ENCODE measurements at regions not wholly inside any gene's neighbourhood (a gene's known extent, or its start where the extent isn't known, plus 50 kb on each side); places are given as distances from the start of the nearest gene placed in this dataset.
A peak's percentile ranks its signal among the peaks of the same experiment; 100 is the strongest.
"Not testable (repeated sequence)": the region's sequence is repeated elsewhere in the genome, so short reads cannot be mapped to it uniquely, and the experiment has no call there.

- no peaks in the 10 kb centered on the region for H3K27me3 Mint-ChIP-seq (ENCODE audit: unreplicated experiment)
- H3K4me1 Mint-ChIP-seq (ENCODE audit: unreplicated experiment) = no peaks in the 10 kb centered on the region
- no peak overlapping the region for H3K4me3 Mint-ChIP-seq (ENCODE audit: unreplicated experiment)
- no peaks in the 10 kb centered on the region for H3K36me3 Mint-ChIP-seq (ENCODE audit: unreplicated experiment)
- no peak for TF ChIP-seq CTCF (IDR thresholded peaks at IDR 0.05)
- H3K9me3 Mint-ChIP-seq (ENCODE audit: unreplicated experiment) = peaks cover 29% of the 10 kb centered on the region
- no peak overlapping the region for H3K27ac Mint-ChIP-seq (ENCODE audit: unreplicated experiment)
- no peak for DNase-seq (ENCODE audit: extremely low spot score, unreplicated experiment)
These were observed 82.2 kb upstream of the FRG1 start for GRCh38 chr4:189858435-189858834.

- no peak for DNase-seq (ENCODE audit: extremely low spot score, unreplicated experiment)
- Mint-ChIP-seq H3K4me3 (ENCODE audit: unreplicated experiment) (no peak overlapping the region), H3K9me3 (ENCODE audit: unreplicated experiment) (peaks cover 20% of the 10 kb centered on the region), H3K27ac (ENCODE audit: unreplicated experiment) (no peak overlapping the region), H3K27me3 (ENCODE audit: unreplicated experiment) (no peaks in the 10 kb centered on the region), H3K36me3 (ENCODE audit: unreplicated experiment) (no peaks in the 10 kb centered on the region), H3K4me1 (ENCODE audit: unreplicated experiment) (no peaks in the 10 kb centered on the region)
- TF ChIP-seq CTCF (IDR thresholded peaks at IDR 0.05) = no peak
These were observed 79.6 kb upstream of the FRG1 start for GRCh38 chr4:189861101-189861500.

- no peaks in the 10 kb centered on the region for H3K27me3 Mint-ChIP-seq (ENCODE audit: unreplicated experiment)
- H3K4me3 Mint-ChIP-seq (ENCODE audit: unreplicated experiment) = no peak overlapping the region
- no peaks in the 10 kb centered on the region for H3K4me1 Mint-ChIP-seq (ENCODE audit: unreplicated experiment)
- H3K9me3 Mint-ChIP-seq (ENCODE audit: unreplicated experiment) = peaks cover 32% of the 10 kb centered on the region
- no peak overlapping the region for H3K27ac Mint-ChIP-seq (ENCODE audit: unreplicated experiment)
- no peak for DNase-seq (ENCODE audit: extremely low spot score, unreplicated experiment)
- no peak for TF ChIP-seq CTCF (IDR thresholded peaks at IDR 0.05)
- no peaks in the 10 kb centered on the region for H3K36me3 Mint-ChIP-seq (ENCODE audit: unreplicated experiment)
These were observed 71.4 kb upstream of the FRG1 start for GRCh38 chr4:189869236-189869635.

GRCh38 chr4:189870511-189871234 lies 70.0 kb upstream of the FRG1 start:
- Mint-ChIP-seq H3K27ac (ENCODE audit: unreplicated experiment) (no peak overlapping the region), H3K36me3 (ENCODE audit: unreplicated experiment) (no peaks in the 10 kb centered on the region), H3K4me1 (ENCODE audit: unreplicated experiment) (no peaks in the 10 kb centered on the region), H3K4me3 (ENCODE audit: unreplicated experiment) (no peak overlapping the region), H3K27me3 (ENCODE audit: unreplicated experiment) (no peaks in the 10 kb centered on the region), H3K9me3 (ENCODE audit: unreplicated experiment) (peaks cover 42% of the 10 kb centered on the region)
- no peak for DNase-seq (ENCODE audit: extremely low spot score, unreplicated experiment)
- TF ChIP-seq CTCF (IDR thresholded peaks at IDR 0.05) = no peak

GRCh38 chr4:189874591-189874990 lies 66.1 kb upstream of the FRG1 start:
- DNase-seq (ENCODE audit: extremely low spot score, unreplicated experiment) = no peak
- no peaks in the 10 kb centered on the region for H3K27me3 Mint-ChIP-seq (ENCODE audit: unreplicated experiment)
- no peaks in the 10 kb centered on the region for H3K4me1 Mint-ChIP-seq (ENCODE audit: unreplicated experiment)
- TF ChIP-seq CTCF (IDR thresholded peaks at IDR 0.05) = no peak
- no peak overlapping the region for H3K27ac Mint-ChIP-seq (ENCODE audit: unreplicated experiment)
- H3K4me3 Mint-ChIP-seq (ENCODE audit: unreplicated experiment) = no peak overlapping the region
- H3K36me3 Mint-ChIP-seq (ENCODE audit: unreplicated experiment) = no peaks in the 10 kb centered on the region
- H3K9me3 Mint-ChIP-seq (ENCODE audit: unreplicated experiment) = peaks cover 44% of the 10 kb centered on the region

- not testable (repeated sequence) for H3K36me3 Mint-ChIP-seq (ENCODE audit: unreplicated experiment); H3K4me3 Mint-ChIP-seq (ENCODE audit: unreplicated experiment); H3K27me3 Mint-ChIP-seq (ENCODE audit: unreplicated experiment); H3K27ac Mint-ChIP-seq (ENCODE audit: unreplicated experiment); H3K4me1 Mint-ChIP-seq (ENCODE audit: unreplicated experiment)
- peaks cover 27% of the 10 kb centered on the region for H3K9me3 Mint-ChIP-seq (ENCODE audit: unreplicated experiment)
- peak; percentile 97 for DNase-seq (ENCODE audit: extremely low spot score, unreplicated experiment)
These were observed 59.5 kb upstream of the FRG1 start for GRCh38 chr4:189881190-189881589.

- H3K36me3 Mint-ChIP-seq (ENCODE audit: unreplicated experiment); H3K27me3 Mint-ChIP-seq (ENCODE audit: unreplicated experiment); H3K4me1 Mint-ChIP-seq (ENCODE audit: unreplicated experiment); DNase-seq (ENCODE audit: extremely low spot score, unreplicated experiment); H3K27ac Mint-ChIP-seq (ENCODE audit: unreplicated experiment); H3K4me3 Mint-ChIP-seq (ENCODE audit: unreplicated experiment): not testable (repeated sequence)
- peaks cover 25% of the 10 kb centered on the region for H3K9me3 Mint-ChIP-seq (ENCODE audit: unreplicated experiment)
These were observed 52.3 kb upstream of the FRG1 start for GRCh38 chr4:189888407-189888806.

Measured in osteocyte (in vitro differentiated cells).